ENCODE measurements at regions not wholly inside any gene's neighbourhood (a gene's known extent, or its start where the extent isn't known, plus 50 kb on each side); places are given as distances from the start of the nearest gene placed in this dataset.

- DNase-seq (ENCODE audit: low read depth in 2 of 2): no peak
These were observed 82.6 kb upstream of the CCL2 start for GRCh38 chr17:34172390-34172918.

- DNase-seq (ENCODE audit: low read depth in 2 of 2): no peak
These were observed 81.8 kb upstream of the CCL2 start for GRCh38 chr17:34173241-34173640.

DNA sequence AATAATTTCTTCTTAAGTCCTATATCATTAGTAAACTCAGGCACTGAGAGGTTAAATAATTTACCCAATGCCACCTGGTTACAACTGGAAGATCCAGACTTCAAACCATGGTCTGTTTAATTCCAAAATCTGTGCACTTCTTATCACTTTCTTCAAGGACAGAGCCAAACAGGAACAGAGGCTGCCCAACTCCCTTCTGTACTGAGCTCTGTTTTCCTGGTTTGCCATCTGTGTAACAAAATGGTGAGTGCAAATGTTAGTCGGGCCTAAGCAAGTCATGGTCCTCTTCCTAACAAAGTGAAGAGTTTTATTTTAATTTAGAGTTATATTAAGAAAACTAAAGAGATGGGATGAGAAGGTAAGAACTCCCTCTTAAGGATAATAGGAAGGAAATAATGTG is 80.6 kb upstream of the CCL2 start:
- no peak for DNase-seq (ENCODE audit: low read depth in 2 of 2)

GRCh38 chr17:34176440-34176839 is 78.6 kb upstream of the CCL2 start:
- no peak for DNase-seq (ENCODE audit: low read depth in 2 of 2)

GRCh38 chr17:34177642-34178041 is 77.4 kb upstream of the CCL2 start:
- no peak for DNase-seq (ENCODE audit: low read depth in 2 of 2)

DNA sequence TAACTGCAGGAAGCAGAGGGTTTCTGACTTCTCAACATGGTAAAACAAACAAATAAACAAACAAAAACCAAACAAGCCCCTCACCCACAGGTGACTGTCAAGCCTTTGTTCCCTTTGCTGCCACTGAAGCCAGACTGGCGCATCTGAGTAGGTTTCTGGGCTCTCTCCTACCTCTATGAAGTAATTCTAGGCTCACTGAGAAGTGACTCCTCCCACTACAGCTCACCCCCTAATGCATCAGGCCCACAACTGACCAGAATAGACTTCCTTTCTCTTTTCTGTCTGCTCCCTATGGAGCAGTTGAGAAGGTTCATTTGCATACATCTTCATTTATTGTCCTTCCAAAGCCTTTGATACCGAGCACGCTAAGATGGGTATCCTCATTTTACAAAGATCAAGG is 77.0 kb upstream of the CCL2 start:
- DNase-seq (ENCODE audit: low read depth in 2 of 2): no peak

GRCh38 chr17:34182036-34182803 is 72.9 kb upstream of the CCL2 start:
- no peak for DNase-seq (ENCODE audit: low read depth in 2 of 2)

DNA sequence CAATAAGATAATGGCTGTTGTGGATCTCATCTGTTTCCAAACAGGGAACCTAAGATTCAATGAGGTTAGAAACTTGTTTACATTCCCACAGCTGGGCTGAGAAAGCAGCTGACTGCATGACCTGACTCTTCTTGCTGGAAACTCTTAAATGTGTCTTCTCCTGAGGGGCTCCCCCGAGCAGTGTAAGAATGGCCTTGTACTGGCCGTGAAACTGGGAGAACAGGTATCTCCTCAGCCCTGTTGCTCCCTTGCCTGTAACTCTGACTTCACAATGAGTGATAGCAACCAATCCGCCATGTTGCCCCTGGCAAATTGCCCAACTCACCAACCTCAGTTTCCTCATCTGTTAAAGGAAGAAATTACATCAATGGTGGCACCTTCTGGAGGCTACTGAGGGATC is 59.1 kb upstream of the CCL2 start:
- DNase-seq (ENCODE audit: low read depth in 2 of 2): no peak

DNA sequence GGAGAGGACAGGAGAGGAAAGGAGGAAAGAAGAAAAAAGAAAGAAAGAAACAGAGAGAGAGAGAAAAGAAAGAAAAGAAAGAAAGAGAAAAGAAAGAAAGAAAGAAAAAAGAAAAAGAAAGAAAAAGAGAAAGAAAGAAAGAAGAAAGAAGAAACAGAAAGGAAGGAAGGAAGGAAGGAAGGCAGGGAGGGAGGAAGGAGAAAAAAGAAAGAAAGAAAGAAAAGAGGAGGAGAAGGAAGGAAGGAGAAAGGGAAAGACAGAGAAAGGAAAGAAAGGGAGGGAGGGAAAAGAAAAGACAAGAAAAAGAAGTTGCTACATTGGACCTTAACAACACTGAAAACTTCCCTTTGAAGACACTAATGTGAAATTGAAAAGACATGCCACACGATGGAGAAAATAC is 56.6 kb upstream of the CCL2 start:
- no peak for DNase-seq (ENCODE audit: low read depth in 2 of 2)

DNA sequence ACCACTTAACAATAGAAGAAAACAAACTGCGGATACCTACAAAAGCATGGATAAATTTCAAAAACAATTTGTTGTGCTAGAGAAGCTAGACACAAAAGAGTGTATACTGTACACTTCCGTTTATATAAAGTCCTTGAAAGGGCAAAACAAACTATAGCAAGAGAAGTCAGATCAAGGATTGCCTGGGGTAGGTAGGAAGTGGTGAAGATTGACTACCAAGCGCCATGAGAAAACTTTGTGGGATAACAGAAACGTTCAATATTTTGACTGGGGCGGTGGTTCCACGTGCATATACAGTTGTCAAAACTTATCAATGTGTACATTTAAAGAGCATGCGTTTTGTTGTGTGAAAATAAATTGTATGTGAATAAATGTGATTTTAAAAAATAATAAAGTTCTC is 55.6 kb upstream of the CCL2 start:
- DNase-seq (ENCODE audit: low read depth in 2 of 2): no peak

- DNase-seq (ENCODE audit: low read depth in 2 of 2): peak; percentile 34
These were observed 55.1 kb upstream of the CCL2 start for GRCh38 chr17:34199932-34200534.

GRCh38 chr17:34201225-34201624 is 53.9 kb upstream of the CCL2 start:
- no peak for DNase-seq (ENCODE audit: low read depth in 2 of 2)

DNA sequence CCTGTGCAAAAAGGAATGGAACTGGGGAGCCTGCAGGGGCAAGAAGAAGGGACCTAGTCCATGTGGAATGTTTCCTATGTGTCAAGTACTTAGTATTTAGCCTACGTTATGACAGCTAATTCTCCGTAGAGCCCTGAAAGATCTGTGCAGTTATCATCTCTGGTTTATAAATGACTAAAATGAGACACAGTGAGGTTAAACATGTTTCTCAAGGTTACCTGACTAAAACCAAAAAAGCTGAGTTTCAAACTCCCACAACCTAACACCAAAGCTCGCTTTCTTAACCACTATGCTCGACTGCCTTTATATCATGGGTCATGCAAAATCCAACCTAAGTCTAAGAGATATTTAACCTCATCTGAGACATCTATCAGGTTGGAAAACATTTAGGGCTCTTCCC is 53.3 kb upstream of the CCL2 start:
- DNase-seq (ENCODE audit: low read depth in 2 of 2): no peak

DNA sequence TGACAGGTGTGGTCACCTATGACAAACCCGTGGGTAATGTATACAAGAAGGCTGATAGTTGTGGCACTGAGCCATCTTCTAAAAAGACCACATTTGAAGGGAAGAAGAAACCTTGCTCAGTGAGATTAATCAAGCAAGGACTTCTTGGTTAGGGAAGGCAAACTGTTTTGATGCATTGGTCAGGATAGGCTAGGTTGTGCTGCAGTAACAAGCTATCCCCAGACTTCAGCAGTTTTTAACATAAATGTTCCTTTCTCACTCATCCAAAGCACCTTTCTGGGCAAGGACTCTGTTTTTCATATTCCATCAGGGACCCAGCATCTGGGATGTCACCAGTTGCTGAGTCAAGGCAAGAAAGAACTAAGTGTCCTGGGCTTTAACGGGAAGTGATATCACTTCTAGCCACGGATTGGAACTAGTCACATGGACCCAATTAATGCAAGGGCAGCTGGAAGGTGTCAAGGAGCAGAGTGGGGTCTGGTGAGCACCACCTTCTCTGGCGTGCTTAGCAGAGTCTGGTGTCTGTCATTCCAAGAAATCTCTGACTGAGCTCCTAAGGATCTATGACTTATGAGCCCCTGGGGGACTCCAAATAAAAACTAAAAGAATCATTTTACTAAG is 52.0 kb upstream of the CCL2 start:
- DNase-seq (ENCODE audit: low read depth in 2 of 2): no peak

DNA sequence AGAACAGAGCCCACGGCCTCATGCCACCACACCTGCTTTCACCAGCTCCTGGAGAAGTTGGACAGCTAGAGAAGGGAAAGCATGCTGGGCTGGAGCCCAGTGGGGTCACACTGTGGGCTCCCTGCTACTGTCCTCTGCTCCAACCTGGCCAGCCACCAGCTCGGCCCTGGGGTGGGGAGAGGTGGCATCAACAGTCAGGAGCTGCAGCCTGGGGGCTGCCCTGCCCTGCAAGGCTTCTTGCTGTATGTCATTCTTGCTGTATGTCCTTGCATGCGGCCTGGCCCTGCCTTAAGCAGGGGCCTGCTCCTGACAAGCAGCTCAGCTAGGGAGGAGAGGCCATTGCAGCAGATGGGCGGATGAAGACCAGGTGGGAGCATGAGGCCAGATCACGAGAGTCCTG is 50.7 kb upstream of the CCL2 start:
- no peak for DNase-seq (ENCODE audit: low read depth in 2 of 2)

Measured in stimulated activated CD4-positive, alpha-beta T cell treated with anti-CD3 and anti-CD28 coated beads, Interleukin-1b, Interleukin-23, amount 100 ng/mL, for 1 hour (primary cell).